Trophoblast cell (in vitro differentiated cells and primary cell): ENCODE measurements at regions not wholly inside any gene's neighbourhood (a gene's known extent, or its start where the extent isn't known, plus 50 kb on each side); places are given as distances from the start of the nearest gene placed in this dataset.
"Not testable (repeated sequence)": the region's sequence is repeated elsewhere in the genome, so short reads cannot be mapped to it uniquely, and the experiment has no call there.

Experiments used
- DNase-seq, 2 donors: peaks; one replicate each; pipeline ENCODE4 v3.0.0-alpha.2; 2016
- H2AFZ ChIP-seq: 2 replicates; pipeline ENCODE4 v1.6.1; 2013; ENCODE audit warnings: low read length, moderate library complexity, mild to moderate bottlenecking; ENCODE audit not compliant: insufficient read depth, poor library complexity
- H2AK5ac ChIP-seq: 2 replicates; pipeline ENCODE4 v1.6.1; 2013; ENCODE audit warnings: mild to moderate bottlenecking, low read length
- H2BK120ac ChIP-seq: 2 replicates; pipeline ENCODE4 v1.6.1; 2013; ENCODE audit warnings: low read length, mild to moderate bottlenecking, moderate library complexity; ENCODE audit not compliant: insufficient read depth, poor library complexity
- H2BK12ac ChIP-seq: 2 replicates; pipeline ENCODE4 v1.6.1; 2013; ENCODE audit warnings: mild to moderate bottlenecking, low read length, moderate library complexity
- H2BK5ac ChIP-seq: 2 replicates; pipeline ENCODE4 v1.6.1; 2013; ENCODE audit warnings: low read length, low read depth, moderate library complexity, mild to moderate bottlenecking; ENCODE audit not compliant: poor library complexity
- H3K14ac ChIP-seq: 2 replicates; pipeline ENCODE4 v1.6.1; 2013; ENCODE audit warnings: mild to moderate bottlenecking, low read length
- H3K18ac ChIP-seq: 2 replicates; pipeline ENCODE4 v1.6.1; 2013; ENCODE audit warnings: mild to moderate bottlenecking, low read length
- H3K23ac ChIP-seq: 2 replicates; pipeline ENCODE4 v1.6.1; 2013; ENCODE audit warnings: low read length
- H3K27ac ChIP-seq: 2 replicates; pipeline ENCODE4 v1.5.1; 2013; ENCODE audit warnings: low read depth, mild to moderate bottlenecking, inconsistent platforms, low read length, moderate library complexity
- H3K27me3 ChIP-seq: 2 replicates; pipeline ENCODE4 v1.6.1; 2013; ENCODE audit warnings: inconsistent platforms, mild to moderate bottlenecking, low read length, moderate library complexity; ENCODE audit not compliant: insufficient read depth
- H3K36me3 ChIP-seq, 2 experiments: 1 replicate in 1 of 2; 2 replicates in 1 of 2; pipeline ENCODE4 v1.6.1; 2013; ENCODE audit warnings: low read length in 2 of 2, mild to moderate bottlenecking in 2 of 2, moderate library complexity in 1 of 2; ENCODE audit not compliant: insufficient read depth in 2 of 2, control insufficient read depth in 1 of 2
- H3K4ac ChIP-seq: 2 replicates; pipeline ENCODE4 v1.6.1; 2013; ENCODE audit warnings: low read depth, mild to moderate bottlenecking, low read length, moderate library complexity
- H3K4me1 ChIP-seq, 2 experiments: 1 replicate in 1 of 2; 2 replicates in 1 of 2; pipeline ENCODE4 v1.6.1; 2013; ENCODE audit warnings: low read length in 2 of 2, mild to moderate bottlenecking in 2 of 2, moderate library complexity in 1 of 2; ENCODE audit not compliant: insufficient read depth in 2 of 2, control insufficient read depth in 1 of 2
- H3K4me2 ChIP-seq: 2 replicates; pipeline ENCODE4 v1.6.1; 2013; ENCODE audit warnings: inconsistent platforms, mild to moderate bottlenecking, low read length, moderate library complexity
- H3K4me3 ChIP-seq: 2 replicates; pipeline ENCODE4 v1.5.1; 2013; ENCODE audit warnings: mild to moderate bottlenecking, low read depth, low read length, inconsistent platforms
- H3K79me1 ChIP-seq: one replicate; pipeline ENCODE4 v1.6.1; 2013; ENCODE audit warnings: low read length
- H3K79me2 ChIP-seq: 2 replicates; pipeline ENCODE4 v1.6.1; 2013; ENCODE audit warnings: low read length, mild to moderate bottlenecking; ENCODE audit not compliant: control insufficient read depth, insufficient read depth, poor library complexity
- H3K9ac ChIP-seq: 2 replicates; pipeline ENCODE4 v1.6.1; 2013; ENCODE audit warnings: mild to moderate bottlenecking, low read length
- H3K9me3 ChIP-seq: 2 replicates; pipeline ENCODE4 v1.6.1; 2013; ENCODE audit warnings: low read depth, mild to moderate bottlenecking, control low read depth, inconsistent platforms, low read length; ENCODE audit not compliant: insufficient read depth
- H4K12ac ChIP-seq: 2 replicates; pipeline ENCODE4 v1.6.1; 2013; ENCODE audit warnings: low read depth, mild to moderate bottlenecking, low read length, moderate library complexity
- H4K8ac ChIP-seq: 2 replicates; pipeline ENCODE4 v1.6.1; 2013; ENCODE audit warnings: low read depth, mild to moderate bottlenecking, low read length, moderate library complexity
- H4K91ac ChIP-seq: one replicate; pipeline ENCODE4 v1.6.1; 2013; ENCODE audit warnings: low read depth, mild to moderate bottlenecking, low read length, moderate library complexity
- WGBS: extraction: QIAGEN DNeasy Blood & Tissue Kit; methylation state at CpG from one replicate; pipeline ENCODE4 v1.1.7; 2013; ENCODE audit warnings: missing lambda C conversion rate; ENCODE audit not compliant: insufficient read length, insufficient coverage; ENCODE audit errors: extremely low coverage; 5-methylcytosine and 5-hydroxymethylcytosine counted together

GRCh38 chr2:224151680-224152310 is 112.7 kb upstream of the SERPINE2 start:
- Histone ChIP-seq H3K4ac (no peak overlapping the region), H3K4me3 (no peak overlapping the region), H3K4me1 (peaks cover under 1 to 5% of the 10 kb centered on the region in 2 experiments), H4K91ac (no peak overlapping the region), H3K79me1 (peaks cover 12% of the 10 kb centered on the region), H4K12ac (no peak overlapping the region), H4K8ac (no peak overlapping the region), H3K4me2 (no peak overlapping the region), H3K79me2 (no peaks in the 10 kb centered on the region), H3K18ac (no peak overlapping the region), H2BK5ac (no peak overlapping the region), H3K27ac (no peak overlapping the region), H3K27me3 (no peaks in the 10 kb centered on the region), H3K9me3 (peaks cover 2% of the 10 kb centered on the region), H3K9ac (no peak overlapping the region), H2BK12ac (no peak overlapping the region), H3K14ac (no peak overlapping the region), H2AK5ac (no peak overlapping the region), H2BK120ac (no peak overlapping the region), H2AFZ (no peak overlapping the region), H3K23ac (no peak overlapping the region), H3K36me3 (no peaks in the 10 kb centered on the region)
- no CpG with 5 or more reads among the region's 9 CpGs for whole genome bisulfite sequencing
- no peak for DNase-seq

- no peak overlapping the region for H3K9ac ChIP-seq
- H3K79me1 ChIP-seq: peaks cover 15% of the 10 kb centered on the region
- no peak for DNase-seq
- H3K23ac ChIP-seq: no peak overlapping the region
- H2BK5ac ChIP-seq: no peak overlapping the region
- no peak overlapping the region for H2AFZ ChIP-seq
- H4K12ac ChIP-seq: no peak overlapping the region
- no peaks in the 10 kb centered on the region for H3K36me3 ChIP-seq
- H3K4me1 ChIP-seq: peaks cover 2 to 7% of the 10 kb centered on the region in 2 experiments
- no peak overlapping the region for H3K4me3 ChIP-seq
- no peak overlapping the region for H3K14ac ChIP-seq
- H3K4me2 ChIP-seq: no peak overlapping the region
- H2BK12ac ChIP-seq: no peak overlapping the region
- no peaks in the 10 kb centered on the region for H3K27me3 ChIP-seq
- no peaks in the 10 kb centered on the region for H3K79me2 ChIP-seq
- no peak overlapping the region for H4K8ac ChIP-seq
- H3K4ac ChIP-seq: no peak overlapping the region
- no peak overlapping the region for H3K27ac ChIP-seq
- no peak overlapping the region for H4K91ac ChIP-seq
- H2BK120ac ChIP-seq: no peak overlapping the region
- no CpG with 5 or more reads among the region's 3 CpGs for WGBS
- H3K18ac ChIP-seq: no peak overlapping the region
- H2AK5ac ChIP-seq: no peak overlapping the region
- peaks cover 2% of the 10 kb centered on the region for H3K9me3 ChIP-seq
Measured at GRCh38 chr2:224151161-224151560, 112.1 kb upstream of the SERPINE2 start.

- H2BK120ac ChIP-seq: peak overlapping the region; percentile 53
- not testable (repeated sequence) for H3K9me3 ChIP-seq, H3K27me3 ChIP-seq, H3K4me3 ChIP-seq, H2AFZ ChIP-seq, H3K27ac ChIP-seq, H2BK5ac ChIP-seq, H3K14ac ChIP-seq, DNase-seq, H3K4ac ChIP-seq, H3K4me2 ChIP-seq, H4K12ac ChIP-seq, H3K79me2 ChIP-seq, H3K36me3 ChIP-seq, H3K23ac ChIP-seq, H4K8ac ChIP-seq, H3K18ac ChIP-seq, H3K9ac ChIP-seq
- peak overlapping the region; percentile 53 for H2AK5ac ChIP-seq
- H2BK12ac ChIP-seq: peak overlapping the region; percentile 73
- H4K91ac ChIP-seq: peak overlapping the region; percentile 57
- H3K4me1 ChIP-seq: peaks cover 4 to 13% of the 10 kb centered on the region in 2 experiments
- H3K79me1 ChIP-seq: peaks cover 19% of the 10 kb centered on the region
- WGBS: no CpG with 5 or more reads among the region's 5 CpGs
Measured at GRCh38 chr2:224148058-224148457, 109.0 kb upstream of the SERPINE2 start.

GRCh38 chr2:224147174-224147573 is 108.1 kb upstream of the SERPINE2 start:
- DNase-seq: peak; percentile 72 to 78

More at GRCh38 chr2:224147174-224147573, 108.1 kb upstream of the SERPINE2 start:
- no peak overlapping the region for H3K4ac ChIP-seq
- no peak overlapping the region for H3K18ac ChIP-seq
- H2BK120ac ChIP-seq: peak overlapping the region; percentile 81
- no peak overlapping the region for H3K23ac ChIP-seq
- no peak overlapping the region for H3K14ac ChIP-seq
- peaks cover 2% of the 10 kb centered on the region for H3K9me3 ChIP-seq
- H3K4me3 ChIP-seq: no peak overlapping the region
- H3K36me3 ChIP-seq: no peaks in the 10 kb centered on the region
- no peak overlapping the region for H2AK5ac ChIP-seq
- no peak overlapping the region for H3K4me2 ChIP-seq
- no peak overlapping the region for H4K8ac ChIP-seq
- H3K27me3 ChIP-seq: no peaks in the 10 kb centered on the region
- H2BK12ac ChIP-seq: peak overlapping the region; percentile 7
- no peak overlapping the region for H2AFZ ChIP-seq
- peak overlapping the region; percentile 78 for H2BK5ac ChIP-seq
- H3K4me1 ChIP-seq: peaks cover 5 to 13% of the 10 kb centered on the region in 2 experiments
- no peak overlapping the region for H3K9ac ChIP-seq
- peak overlapping the region; percentile 84 for H3K27ac ChIP-seq
- H3K79me2 ChIP-seq: no peaks in the 10 kb centered on the region
- no CpG with 5 or more reads among the region's 4 CpGs for WGBS
- H3K79me1 ChIP-seq: peaks cover 19% of the 10 kb centered on the region
- H4K12ac ChIP-seq: no peak overlapping the region
- H4K91ac ChIP-seq: peak overlapping the region; percentile 62
